ENCODE measurements at regions not wholly inside any gene's neighbourhood (a gene's known extent, or its start where the extent isn't known, plus 50 kb on each side); places are given as distances from the start of the nearest gene placed in this dataset.

GRCh38 chr3:146313746-146314111, 62.8 kb upstream of the PLSCR4 start:
- no peak for TF ChIP-seq CTCF (IDR thresholded peaks at IDR 0.05)
- no peak for TF ChIP-seq POLR2A (IDR thresholded peaks at IDR 0.05)
